ENCODE measurements at regions not wholly inside any gene's neighbourhood (a gene's known extent, or its start where the extent isn't known, plus 50 kb on each side); places are given as distances from the start of the nearest gene placed in this dataset.

- no peak for TF ChIP-seq EZH2 (IDR thresholded peaks at IDR 0.05; ENCODE audit: borderline replicate concordance, insufficient read depth, low read depth, low read length, poor library complexity, severe bottlenecking)
- TF ChIP-seq, protein P1, sequence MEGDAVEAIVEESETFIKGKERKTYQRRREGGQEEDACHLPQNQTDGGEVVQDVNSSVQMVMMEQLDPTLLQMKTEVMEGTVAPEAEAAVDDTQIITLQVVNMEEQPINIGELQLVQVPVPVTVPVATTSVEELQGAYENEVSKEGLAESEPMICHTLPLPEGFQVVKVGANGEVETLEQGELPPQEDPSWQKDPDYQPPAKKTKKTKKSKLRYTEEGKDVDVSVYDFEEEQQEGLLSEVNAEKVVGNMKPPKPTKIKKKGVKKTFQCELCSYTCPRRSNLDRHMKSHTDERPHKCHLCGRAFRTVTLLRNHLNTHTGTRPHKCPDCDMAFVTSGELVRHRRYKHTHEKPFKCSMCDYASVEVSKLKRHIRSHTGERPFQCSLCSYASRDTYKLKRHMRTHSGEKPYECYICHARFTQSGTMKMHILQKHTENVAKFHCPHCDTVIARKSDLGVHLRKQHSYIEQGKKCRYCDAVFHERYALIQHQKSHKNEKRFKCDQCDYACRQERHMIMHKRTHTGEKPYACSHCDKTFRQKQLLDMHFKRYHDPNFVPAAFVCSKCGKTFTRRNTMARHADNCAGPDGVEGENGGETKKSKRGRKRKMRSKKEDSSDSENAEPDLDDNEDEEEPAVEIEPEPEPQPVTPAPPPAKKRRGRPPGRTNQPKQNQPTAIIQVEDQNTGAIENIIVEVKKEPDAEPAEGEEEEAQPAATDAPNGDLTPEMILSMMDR (IDR thresholded peaks at IDR 0.05): no peak
- peak overlapping the region; percentile 55 for H2AFZ ChIP-seq (ENCODE audit: insufficient read depth, low read depth, low read length, poor library complexity, severe bottlenecking)
- intact Hi-C loops (cut with micrococcal nuclease): no loop called here
- no peak overlapping the region for H3K27ac ChIP-seq (ENCODE audit: low read length in 2 of 2)
- ChIA-PET POLR2A (no interaction called here), CTCF (no interaction called here)
- Mint-ChIP-seq H3K9me3 (ENCODE audit: insufficient read depth) (no peaks in the 10 kb centered on the region), H3K27me3 (no peaks in the 10 kb centered on the region), H3K4me1 (peaks cover 50% of the 10 kb centered on the region), H3K27ac (no peak overlapping the region), H3K4me3 (peak overlapping the region; percentile 51)
- no peaks in the 10 kb centered on the region for H3K9me3 ChIP-seq (ENCODE audit: control extremely low read depth in 1 of 3, control insufficient read depth in 2 of 3, insufficient read depth in 1 of 3, low read length in 2 of 3)
- H3K4me1 ChIP-seq (ENCODE audit: control insufficient read depth in 2 of 2, insufficient read depth in 2 of 2, low read length in 2 of 2): peaks cover 42 to 43% of the 10 kb centered on the region in 2 donors
- H3K4me3 ChIP-seq (ENCODE audit: control extremely low read depth in 1 of 5, extremely low read depth in 1 of 5, insufficient read depth in 1 of 5, low read depth in 2 of 5, low read length in 4 of 5): peak overlapping the region in 1 of 5 experiments; percentile 1
- no CpG with 5 or more reads among the region's 4 CpGs for WGBS (ENCODE audit: insufficient coverage)
- H3K36me3 ChIP-seq (replicated peaks in 1 of 2; ENCODE audit: control extremely low read depth in 1 of 2, control insufficient read depth in 1 of 2, extremely low read depth in 1 of 2, insufficient read depth in 2 of 2, low read length in 1 of 2): no peaks in the 10 kb centered on the region
- no peak for DNase-seq
- H3K79me2 ChIP-seq (ENCODE audit: control insufficient read depth, insufficient read depth, low read length): no peaks in the 10 kb centered on the region
- H3K4me2 ChIP-seq (replicated peaks; ENCODE audit: low read depth, low read length, poor library complexity, severe bottlenecking): peak overlapping the region; percentile 51
- H4K20me1 ChIP-seq (ENCODE audit: control insufficient read depth, insufficient read depth, low read length, poor library complexity, severe bottlenecking): no peaks in the 10 kb centered on the region
- ATAC-seq (ENCODE audit: low read depth): no peak
- H3K27me3 ChIP-seq (replicated peaks in 1 of 4; ENCODE audit: control extremely low read depth in 1 of 4, control insufficient read depth in 3 of 4, insufficient read depth in 4 of 4, low read length in 3 of 4): no peaks in the 10 kb centered on the region
- peak overlapping the region; percentile 5 for H3K9ac ChIP-seq (ENCODE audit: low read length)
Measured at GRCh38 chr2:12110074-12110473, 363.6 kb downstream of the LPIN1 start.

DNA sequence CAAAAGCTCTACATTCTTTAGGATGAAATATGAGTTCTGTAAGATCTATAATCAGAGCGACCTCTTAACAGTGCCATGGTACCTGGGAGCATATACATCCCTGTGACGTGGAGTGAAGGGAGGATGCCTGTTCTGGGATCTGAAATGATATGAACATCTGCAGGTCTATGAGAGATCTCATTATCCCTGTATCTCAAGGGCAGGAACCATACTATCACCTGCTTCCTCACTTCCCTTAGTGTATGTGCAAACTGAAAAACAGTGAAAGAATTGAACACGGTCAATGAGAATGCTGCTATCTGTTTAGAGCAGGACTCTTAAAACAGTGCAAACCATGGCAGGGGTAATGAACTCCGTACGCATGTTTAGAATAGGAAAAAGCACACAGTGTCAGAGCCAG, 364.0 kb downstream of the LPIN1 start:
- POLR2A ChIA-PET: no interaction called here

More for the DNA sequence above, 364.0 kb downstream of the LPIN1 start:
- no peaks in the 10 kb centered on the region for H3K27me3 Mint-ChIP-seq
- Histone ChIP-seq H3K4me1 (ENCODE audit: control insufficient read depth in 2 of 2, insufficient read depth in 2 of 2, low read length in 2 of 2) (peaks cover 46 to 47% of the 10 kb centered on the region in 2 donors), H2AFZ (ENCODE audit: insufficient read depth, low read depth, low read length, poor library complexity, severe bottlenecking) (peak overlapping the region; percentile 55), H3K27me3 (replicated peaks in 1 of 4; ENCODE audit: control extremely low read depth in 1 of 4, control insufficient read depth in 3 of 4, insufficient read depth in 4 of 4, low read length in 3 of 4) (no peaks in the 10 kb centered on the region), H4K20me1 (ENCODE audit: control insufficient read depth, insufficient read depth, low read length, poor library complexity, severe bottlenecking) (no peaks in the 10 kb centered on the region), H3K9ac (ENCODE audit: low read length) (peak overlapping the region; percentile 5), H3K36me3 (replicated peaks in 1 of 2; ENCODE audit: control extremely low read depth in 1 of 2, control insufficient read depth in 1 of 2, extremely low read depth in 1 of 2, insufficient read depth in 2 of 2, low read length in 1 of 2) (no peaks in the 10 kb centered on the region), H3K4me2 (replicated peaks; ENCODE audit: low read depth, low read length, poor library complexity, severe bottlenecking) (peak overlapping the region; percentile 51), H3K79me2 (ENCODE audit: control insufficient read depth, insufficient read depth, low read length) (no peaks in the 10 kb centered on the region), H3K27ac (ENCODE audit: low read length in 2 of 2) (no peak overlapping the region), H3K4me3 (ENCODE audit: control extremely low read depth in 1 of 5, extremely low read depth in 1 of 5, insufficient read depth in 1 of 5, low read depth in 2 of 5, low read length in 4 of 5) (peak overlapping the region in 1 of 5 experiments; percentile 1), H3K9me3 (ENCODE audit: control extremely low read depth in 1 of 3, control insufficient read depth in 2 of 3, insufficient read depth in 1 of 3, low read length in 2 of 3) (no peaks in the 10 kb centered on the region)
- no peaks in the 10 kb centered on the region for H3K9me3 Mint-ChIP-seq (ENCODE audit: insufficient read depth)
- TF ChIP-seq, protein P1 (IDR thresholded peaks at IDR 0.05): no peak
- TF ChIP-seq EZH2 (IDR thresholded peaks at IDR 0.05; ENCODE audit: borderline replicate concordance, insufficient read depth, low read depth, low read length, poor library complexity, severe bottlenecking): no peak
- CTCF ChIA-PET: no interaction called here
- H3K4me3 Mint-ChIP-seq: peak overlapping the region; percentile 51
- intact Hi-C loops (cut with micrococcal nuclease): no loop called here
- no peak for ATAC-seq (ENCODE audit: low read depth)
- WGBS (ENCODE audit: insufficient coverage): 73% methylated on average over 2 of the region's 5 CpGs
- no peak for DNase-seq
- no peak overlapping the region for H3K27ac Mint-ChIP-seq
- H3K4me1 Mint-ChIP-seq: peaks cover 54% of the 10 kb centered on the region

Data from B cell (primary cell).